ENCODE measurements at regions not wholly inside any gene's neighbourhood (a gene's known extent, or its start where the extent isn't known, plus 50 kb on each side); places are given as distances from the start of the nearest gene placed in this dataset.

GRCh38 chr15:46441294-46442062 is 806.6 kb downstream of the SQOR start:
- TF ChIP-seq, protein P1, sequence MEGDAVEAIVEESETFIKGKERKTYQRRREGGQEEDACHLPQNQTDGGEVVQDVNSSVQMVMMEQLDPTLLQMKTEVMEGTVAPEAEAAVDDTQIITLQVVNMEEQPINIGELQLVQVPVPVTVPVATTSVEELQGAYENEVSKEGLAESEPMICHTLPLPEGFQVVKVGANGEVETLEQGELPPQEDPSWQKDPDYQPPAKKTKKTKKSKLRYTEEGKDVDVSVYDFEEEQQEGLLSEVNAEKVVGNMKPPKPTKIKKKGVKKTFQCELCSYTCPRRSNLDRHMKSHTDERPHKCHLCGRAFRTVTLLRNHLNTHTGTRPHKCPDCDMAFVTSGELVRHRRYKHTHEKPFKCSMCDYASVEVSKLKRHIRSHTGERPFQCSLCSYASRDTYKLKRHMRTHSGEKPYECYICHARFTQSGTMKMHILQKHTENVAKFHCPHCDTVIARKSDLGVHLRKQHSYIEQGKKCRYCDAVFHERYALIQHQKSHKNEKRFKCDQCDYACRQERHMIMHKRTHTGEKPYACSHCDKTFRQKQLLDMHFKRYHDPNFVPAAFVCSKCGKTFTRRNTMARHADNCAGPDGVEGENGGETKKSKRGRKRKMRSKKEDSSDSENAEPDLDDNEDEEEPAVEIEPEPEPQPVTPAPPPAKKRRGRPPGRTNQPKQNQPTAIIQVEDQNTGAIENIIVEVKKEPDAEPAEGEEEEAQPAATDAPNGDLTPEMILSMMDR (conservative IDR thresholded peaks at IDR 0.05 in 1 of 2, IDR thresholded peaks at IDR 0.05 in 1 of 2; ENCODE audit: extremely low read depth in 1 of 2, insufficient read depth in 1 of 2, low read depth in 1 of 2, low read length in 2 of 2) = no peak
- TF ChIP-seq EZH2 (IDR thresholded peaks at IDR 0.05; ENCODE audit: borderline replicate concordance, low read length) = no peak
